ENCODE measurements at regions not wholly inside any gene's neighbourhood (a gene's known extent, or its start where the extent isn't known, plus 50 kb on each side); places are given as distances from the start of the nearest gene placed in this dataset.
A peak's percentile ranks its signal among the peaks of the same experiment; 100 is the strongest.

DNA sequence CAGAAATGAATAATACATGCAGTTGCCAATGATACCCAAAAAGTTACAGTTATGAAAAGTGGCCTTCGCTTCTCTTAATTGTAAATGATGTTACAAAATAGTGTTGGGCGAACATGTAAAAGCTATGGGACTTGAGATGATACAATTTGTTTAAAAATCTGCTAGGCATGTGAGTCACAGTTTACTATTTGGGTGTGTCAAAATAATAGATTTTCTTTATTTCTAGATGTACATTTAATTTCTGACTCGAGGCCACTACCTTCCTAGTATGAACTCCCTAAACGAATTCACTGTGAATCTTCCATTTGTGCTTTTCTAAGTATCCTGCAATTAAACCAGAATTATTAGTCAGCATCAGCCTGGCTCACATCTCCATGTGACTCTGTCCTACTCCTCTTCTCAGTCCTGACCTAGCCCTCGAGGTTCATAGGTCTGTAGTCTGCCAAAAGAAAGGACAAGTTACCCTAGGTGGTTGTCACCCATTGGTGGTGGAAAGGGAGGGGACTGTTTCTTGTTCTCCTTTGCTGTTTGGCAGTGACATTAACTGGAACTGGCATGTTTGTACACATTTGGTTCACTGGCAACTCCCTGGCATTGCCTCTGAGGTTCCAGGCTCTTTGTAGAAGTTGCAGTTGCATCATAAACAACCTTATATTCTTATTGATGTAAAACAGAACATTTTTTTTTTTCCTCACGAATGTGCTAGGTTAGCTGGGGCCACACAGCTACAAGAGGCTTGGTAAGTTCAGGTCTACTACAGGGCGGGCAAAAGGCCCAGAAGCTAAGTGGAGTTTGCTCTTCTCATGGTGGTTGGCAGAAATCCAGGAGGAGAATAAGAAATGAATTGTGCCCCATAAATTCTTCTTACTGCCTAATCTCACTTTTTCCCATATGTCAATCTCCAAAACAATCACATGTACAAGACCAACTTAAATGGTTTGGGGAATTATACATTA, 746.5 kb upstream of the ADAMTS5 start:
- no peak for DNase-seq (ENCODE audit: low read depth in 4 of 4, low spot score in 2 of 4)

DNA sequence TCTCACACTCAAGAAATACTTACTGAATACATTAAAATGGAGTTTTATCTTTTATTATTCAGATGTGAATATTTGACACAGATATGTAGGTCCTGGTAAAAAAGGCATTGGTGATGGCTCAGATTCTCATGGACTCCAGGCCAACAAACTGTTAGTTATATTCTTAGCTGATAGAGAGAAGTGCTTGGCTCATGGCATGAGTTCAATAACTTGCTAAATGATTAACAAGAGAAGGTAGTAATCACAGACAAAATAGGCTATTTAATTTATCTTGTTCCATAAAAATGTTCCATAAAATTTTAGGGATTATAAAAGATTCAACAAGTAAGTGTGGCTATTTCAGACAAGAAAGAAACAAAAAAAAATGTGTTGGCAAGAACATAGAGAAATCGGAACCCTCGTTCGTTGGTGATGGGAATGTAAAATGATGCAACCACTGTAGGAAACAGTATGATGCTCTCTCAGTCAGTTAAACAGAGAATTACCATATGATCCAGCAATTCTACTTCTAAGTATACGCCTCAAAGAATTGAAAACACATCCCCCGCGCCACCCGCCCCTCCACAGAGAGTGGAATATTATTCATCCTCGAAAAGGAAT, 737.8 kb upstream of the ADAMTS5 start:
- no peak for DNase-seq (ENCODE audit: low read depth in 4 of 4, low spot score in 2 of 4)

- DNase-seq (ENCODE audit: low read depth in 4 of 4, low spot score in 2 of 4): no peak
These were observed 736.9 kb upstream of the ADAMTS5 start for GRCh38 chr21:27703791-27704190.

DNA sequence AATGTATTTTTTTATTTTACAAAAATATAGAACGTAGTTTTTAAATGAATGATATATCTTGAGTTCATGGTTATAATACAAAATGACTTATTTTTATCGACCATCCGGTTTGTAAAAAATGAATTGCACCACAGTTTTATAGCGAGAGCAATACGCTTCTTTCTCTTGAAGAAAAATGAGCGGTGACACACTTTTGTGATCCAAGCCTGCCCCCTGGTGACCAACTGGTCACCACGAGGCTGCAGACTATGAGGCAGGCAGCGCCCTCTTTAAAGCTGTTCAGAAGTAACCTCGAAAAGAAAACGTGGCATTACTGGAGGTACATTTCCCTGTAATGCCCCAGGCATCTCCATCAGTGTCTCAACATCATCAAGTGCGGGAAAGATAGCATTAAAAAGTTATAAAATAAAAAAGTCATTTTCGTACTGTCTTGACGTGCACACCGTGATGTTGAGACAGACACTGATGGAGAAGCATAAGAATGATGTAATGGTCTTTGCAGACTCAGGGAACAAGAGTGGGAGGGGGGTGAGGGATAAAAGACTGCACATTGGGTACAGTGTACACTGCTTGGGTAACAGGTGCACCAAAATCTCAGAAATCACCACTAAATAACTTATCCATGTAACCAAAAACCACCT, 734.2 kb upstream of the ADAMTS5 start:
- DNase-seq (ENCODE audit: low read depth in 4 of 4, low spot score in 2 of 4): peak; percentile 65 to 85 (median 71)

- no peak for DNase-seq (ENCODE audit: low read depth in 4 of 4, low spot score in 2 of 4)
These were observed 728.4 kb upstream of the ADAMTS5 start for GRCh38 chr21:27695246-27695645.

DNA sequence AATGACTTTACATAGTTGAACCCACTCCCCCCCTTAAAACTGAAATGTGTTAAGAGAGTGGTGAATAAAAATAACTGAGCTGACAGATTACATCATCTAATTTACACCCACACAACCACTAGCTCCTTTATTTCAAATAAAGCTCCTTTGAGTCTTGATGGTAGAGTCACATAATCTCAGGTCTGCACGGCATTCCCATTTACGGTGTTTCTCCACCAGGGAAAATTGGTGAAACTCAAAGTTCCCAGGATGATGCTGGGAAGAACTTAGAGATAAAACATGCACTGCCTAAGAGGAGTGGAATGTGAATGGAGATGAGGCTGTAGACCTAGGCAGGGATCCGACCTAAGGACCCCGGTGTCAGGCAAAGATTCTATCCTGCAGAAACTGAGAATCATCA, 727.8 kb upstream of the ADAMTS5 start:
- no peak for DNase-seq (ENCODE audit: low read depth in 4 of 4, low spot score in 2 of 4)

DNA sequence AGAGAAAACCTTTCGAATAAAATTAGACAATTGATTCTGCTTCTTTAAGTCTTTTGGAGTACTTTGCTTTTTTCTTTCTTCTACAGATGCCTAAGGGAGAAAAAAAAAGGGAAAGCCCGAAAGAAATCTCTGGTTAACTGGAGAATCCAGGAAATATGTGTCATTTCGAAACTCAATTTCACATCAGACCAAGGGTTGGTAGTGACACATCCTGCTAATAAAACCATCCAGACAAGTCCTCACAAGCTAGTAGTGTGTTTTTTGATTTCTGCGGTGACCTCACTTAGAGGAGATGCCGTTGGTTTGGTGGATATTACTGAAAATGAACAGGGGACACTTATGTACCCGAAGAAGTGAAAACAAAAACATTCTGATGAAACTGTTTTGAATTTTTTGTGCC, 726.5 kb upstream of the ADAMTS5 start:
- DNase-seq (ENCODE audit: low read depth in 4 of 4, low spot score in 2 of 4): no peak

DNA sequence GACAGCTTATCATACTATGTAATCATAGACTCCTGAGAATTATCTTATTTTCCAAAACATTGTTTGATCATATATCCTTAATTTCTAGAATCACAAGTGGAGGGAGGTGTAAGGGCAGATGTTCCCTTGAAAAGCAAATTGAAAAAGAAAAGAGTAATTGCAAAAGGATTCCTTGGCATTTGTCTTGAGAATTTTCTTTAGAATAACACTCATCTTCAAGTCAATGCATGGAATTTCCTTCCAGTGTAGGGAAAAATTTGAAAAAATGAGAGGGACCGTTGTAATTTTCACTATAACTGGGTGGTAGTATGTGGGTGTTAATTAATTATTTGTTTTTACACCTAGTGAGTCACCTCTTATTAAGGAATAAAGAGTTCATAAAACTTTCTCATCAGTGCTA, 724.6 kb upstream of the ADAMTS5 start:
- DNase-seq (ENCODE audit: low read depth in 4 of 4, low spot score in 2 of 4): no peak

DNA sequence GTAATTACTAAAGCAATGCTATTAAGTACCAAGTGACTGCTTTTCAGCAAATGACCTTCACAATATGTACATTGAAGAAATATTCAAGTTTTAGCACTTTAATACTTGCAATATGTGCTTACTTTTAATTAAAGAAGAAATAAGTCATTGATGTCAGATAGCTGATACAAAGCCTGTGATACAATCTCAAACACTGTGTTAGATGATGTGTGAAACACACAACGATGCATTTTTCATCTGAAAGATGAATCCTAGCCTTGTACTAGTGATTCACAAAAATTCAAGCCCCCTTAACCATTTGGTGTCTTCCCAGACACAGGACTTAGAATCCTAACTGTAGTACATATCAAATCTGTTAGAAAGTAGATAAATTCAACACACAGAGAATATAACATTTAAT, 724.1 kb upstream of the ADAMTS5 start:
- no peak for DNase-seq (ENCODE audit: low read depth in 4 of 4, low spot score in 2 of 4)

DNA sequence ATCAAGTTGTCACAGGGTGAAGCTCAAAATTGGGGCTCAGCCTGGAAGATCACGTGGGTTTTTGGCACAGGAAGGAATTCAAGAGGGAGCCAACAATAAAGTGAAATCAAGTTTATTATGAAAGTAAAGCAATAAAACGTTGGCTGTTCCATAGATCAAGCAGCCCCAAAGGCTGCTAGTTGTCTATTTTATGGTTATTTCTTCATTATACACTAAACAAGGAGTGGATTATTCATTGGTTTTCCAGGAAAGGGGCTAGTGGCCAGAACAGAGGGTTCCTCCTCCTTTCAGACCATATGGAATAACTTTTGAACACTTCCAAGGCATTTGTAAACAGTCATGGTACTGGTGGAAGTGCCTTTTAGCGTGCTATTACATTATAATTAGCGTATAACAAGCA, 723.5 kb upstream of the ADAMTS5 start:
- no peak for DNase-seq (ENCODE audit: low read depth in 4 of 4, low spot score in 2 of 4)

DNA sequence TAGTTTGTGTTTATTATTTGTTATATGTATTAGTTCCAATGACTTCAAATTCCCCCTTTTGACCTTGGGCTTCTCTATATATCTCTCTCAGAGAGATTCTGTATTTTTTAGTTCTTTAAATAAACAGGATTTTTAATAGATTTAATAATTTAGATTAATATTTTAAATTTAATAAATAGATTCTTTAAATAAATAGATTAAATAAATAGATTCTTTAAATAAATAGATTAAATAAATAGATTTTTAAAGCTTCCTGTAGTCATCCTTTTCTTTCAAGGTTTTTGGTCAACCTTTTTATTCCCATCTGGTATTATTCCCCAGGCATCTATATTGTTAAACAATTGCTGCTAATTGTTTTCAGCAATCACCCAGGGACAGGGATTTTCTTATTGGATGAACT, 721.9 kb upstream of the ADAMTS5 start:
- DNase-seq (ENCODE audit: low read depth in 4 of 4, low spot score in 2 of 4): no peak

GRCh38 chr21:27683292-27683691, 716.4 kb upstream of the ADAMTS5 start:
- DNase-seq (ENCODE audit: low read depth in 4 of 4, low spot score in 2 of 4): no peak

DNA sequence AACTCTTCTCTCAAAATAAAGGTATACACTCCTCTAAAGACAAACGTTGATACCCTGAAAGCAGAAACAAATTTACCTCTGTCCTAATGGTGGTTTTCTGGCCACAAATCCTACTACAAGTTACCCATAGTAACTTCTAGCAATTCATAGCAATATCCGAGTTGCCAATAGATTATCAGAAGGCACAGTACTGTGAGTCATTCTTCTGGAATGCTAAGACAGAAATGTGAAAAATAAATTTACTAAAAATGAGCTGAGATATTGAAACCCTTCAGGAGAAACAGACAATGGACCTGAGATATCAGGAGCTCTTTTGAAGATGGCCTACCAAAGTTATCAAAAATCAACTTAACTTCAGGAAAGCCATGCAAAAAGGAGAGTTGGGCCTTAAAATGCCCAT, 715.0 kb upstream of the ADAMTS5 start:
- DNase-seq (ENCODE audit: low read depth in 4 of 4, low spot score in 2 of 4): no peak

DNA sequence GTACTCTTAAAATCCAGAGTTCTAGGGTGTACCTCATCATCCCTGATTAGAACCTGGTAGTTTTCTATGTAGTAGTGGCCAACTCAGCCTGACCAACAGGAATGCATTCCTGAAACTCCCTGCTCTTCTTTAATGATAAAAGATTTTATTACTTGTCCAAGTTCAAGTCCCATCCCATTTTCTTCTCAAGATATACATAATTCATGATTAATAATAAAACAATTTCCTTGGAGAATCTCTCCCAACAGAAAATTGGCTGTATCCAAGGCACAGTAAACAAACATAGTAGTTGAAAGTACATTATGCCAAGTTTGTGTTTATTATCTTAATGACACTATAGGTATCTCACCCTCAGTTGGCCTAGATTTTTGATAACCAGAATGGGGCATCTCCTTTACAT, 714.1 kb upstream of the ADAMTS5 start:
- DNase-seq (ENCODE audit: low read depth in 4 of 4, low spot score in 2 of 4): no peak

DNA sequence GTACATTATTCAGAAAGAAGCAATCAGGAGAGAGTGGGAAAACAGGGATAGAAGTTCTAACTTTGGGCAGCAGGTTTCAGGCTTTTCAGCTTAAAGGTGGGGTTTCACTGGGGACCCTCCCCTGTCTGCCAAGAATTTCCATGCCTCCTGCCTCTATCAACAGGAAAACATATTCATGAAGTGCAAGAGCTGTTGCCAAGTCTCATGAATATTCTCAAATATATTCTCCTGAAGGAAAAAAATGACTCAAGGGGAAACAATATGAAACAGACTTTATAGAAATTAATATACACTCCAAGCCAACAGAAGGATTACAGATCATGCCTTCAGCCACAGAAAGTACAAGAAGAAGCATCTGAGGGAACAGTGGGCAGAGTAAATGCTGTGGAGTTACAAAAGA, 713.3 kb upstream of the ADAMTS5 start:
- DNase-seq (ENCODE audit: low read depth in 4 of 4, low spot score in 2 of 4): no peak

DNA sequence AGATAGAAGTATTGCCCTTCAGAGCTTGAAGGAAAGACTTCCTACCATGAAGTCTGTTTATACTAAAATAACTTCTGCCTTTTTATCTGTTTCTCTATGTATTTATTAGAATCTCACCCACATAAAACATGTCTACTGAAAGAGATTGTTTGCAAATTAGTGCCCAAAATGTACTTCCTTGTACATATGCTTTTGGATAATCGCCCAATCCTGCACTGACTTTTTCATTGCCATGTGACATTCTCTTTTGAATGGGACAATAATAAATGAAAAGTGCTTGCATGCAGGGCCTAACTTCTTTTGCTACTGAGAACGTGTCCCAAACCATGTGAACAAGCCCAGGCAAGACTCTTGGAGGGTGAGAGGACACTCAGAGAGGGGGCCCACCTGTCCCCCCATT, 711.6 kb upstream of the ADAMTS5 start:
- DNase-seq (ENCODE audit: low read depth in 4 of 4, low spot score in 2 of 4): no peak

DNA sequence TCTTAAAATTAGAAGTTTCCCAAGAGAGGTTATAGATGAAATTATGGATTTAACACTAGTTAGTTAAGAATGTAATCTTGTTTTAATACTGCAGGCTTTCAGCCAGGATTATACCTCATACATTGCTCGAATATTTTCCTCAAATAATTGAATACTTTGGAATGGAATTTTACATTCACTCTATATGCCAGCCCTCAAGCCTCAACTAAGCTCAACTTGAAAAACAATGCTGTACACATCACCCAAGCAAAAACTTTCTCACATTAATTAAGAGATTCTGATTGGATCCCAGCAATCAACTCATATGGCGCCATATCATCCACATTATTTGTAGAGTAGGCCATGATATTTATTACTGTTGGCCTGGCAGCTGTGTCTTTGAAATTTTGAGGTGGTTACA, 710.7 kb upstream of the ADAMTS5 start:
- no peak for DNase-seq (ENCODE audit: low read depth in 4 of 4, low spot score in 2 of 4)

DNA sequence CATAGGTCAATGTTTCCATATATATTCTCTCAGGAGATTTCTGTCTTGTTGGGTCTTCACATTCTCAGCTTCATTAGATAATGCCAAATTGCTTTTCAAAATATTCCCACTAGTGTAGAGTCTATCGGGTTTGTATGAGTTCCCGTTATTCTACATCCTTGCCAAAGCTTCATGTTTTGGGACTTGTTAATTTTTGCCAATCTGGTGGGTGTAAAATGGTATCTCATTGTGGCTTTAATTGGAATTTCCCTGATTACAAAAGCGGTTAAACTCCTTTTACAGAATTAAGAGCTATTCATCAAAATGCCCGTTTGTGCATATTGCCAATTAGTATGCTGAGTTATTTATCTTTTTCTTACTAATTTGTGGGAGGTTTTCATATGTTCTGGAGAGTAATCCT, 708.4 kb upstream of the ADAMTS5 start:
- DNase-seq (ENCODE audit: low read depth in 4 of 4, low spot score in 2 of 4): no peak

DNA sequence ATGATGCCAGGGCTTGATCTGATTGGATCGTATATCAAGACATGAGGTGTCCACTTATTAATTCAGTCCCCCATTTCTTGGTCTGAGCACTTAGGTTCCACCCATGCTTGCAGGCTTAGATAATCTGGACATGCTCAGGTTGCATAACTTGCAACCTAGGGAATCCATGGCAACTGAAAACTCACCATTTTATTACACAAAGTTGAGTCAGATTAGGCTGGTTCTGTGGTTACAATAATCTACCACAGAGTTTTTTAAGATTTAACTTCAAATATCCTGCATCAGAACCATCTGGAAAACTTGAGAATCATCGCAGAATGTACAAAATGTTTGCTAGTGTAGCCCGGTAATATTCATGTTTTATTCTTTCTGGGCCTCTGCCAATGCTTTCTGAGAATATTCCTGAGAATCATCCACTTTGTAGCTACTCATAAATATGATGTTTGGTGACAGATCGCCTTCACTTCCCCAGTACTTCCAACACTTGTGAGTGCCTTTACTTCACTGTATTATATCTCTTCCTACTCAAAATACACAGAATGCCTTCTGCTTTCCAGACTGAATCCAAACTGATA, 707.2 kb upstream of the ADAMTS5 start:
- DNase-seq (ENCODE audit: low read depth in 4 of 4, low spot score in 2 of 4): no peak

DNA sequence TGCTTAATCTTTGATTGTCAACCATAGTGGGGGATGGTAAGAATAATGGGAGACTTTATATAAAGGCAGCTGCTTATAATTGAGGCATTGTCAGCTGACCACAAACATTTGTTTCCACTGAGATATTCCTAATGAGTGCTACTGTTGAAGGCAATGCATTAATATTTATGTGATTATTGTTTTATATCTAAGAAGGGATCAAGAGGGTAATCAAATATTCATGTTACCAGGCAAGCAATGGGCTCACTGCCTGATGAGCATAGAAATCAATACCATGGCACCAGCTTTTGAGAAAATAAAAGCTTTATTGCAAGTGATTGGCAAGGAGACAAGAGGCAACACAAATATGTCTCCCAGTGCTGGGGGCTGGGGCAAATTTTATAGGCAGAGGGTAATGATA, 706.7 kb upstream of the ADAMTS5 start:
- no peak for DNase-seq (ENCODE audit: low read depth in 4 of 4, low spot score in 2 of 4)

GRCh38 chr21:27671207-27671606, 704.3 kb upstream of the ADAMTS5 start:
- DNase-seq (ENCODE audit: low read depth in 4 of 4, low spot score in 2 of 4): no peak

Measured in left renal cortex interstitium (tissue), 4 donors.